ENCODE measurements at regions not wholly inside any gene's neighbourhood (a gene's known extent, or its start where the extent isn't known, plus 50 kb on each side); places are given as distances from the start of the nearest gene placed in this dataset.
A peak's percentile ranks its signal among the peaks of the same experiment; 100 is the strongest.

- Mint-ChIP-seq H3K27me3 (ENCODE audit: low read depth, unreplicated experiment) (no peaks in the 10 kb centered on the region), H3K36me3 (ENCODE audit: low read depth, unreplicated experiment) (no peaks in the 10 kb centered on the region), H3K27ac (ENCODE audit: unreplicated experiment) (no peak overlapping the region), H3K9me3 (ENCODE audit: unreplicated experiment) (no peaks in the 10 kb centered on the region), H3K4me1 (ENCODE audit: low read depth, unreplicated experiment) (no peaks in the 10 kb centered on the region), H3K4me3 (ENCODE audit: unreplicated experiment) (no peak overlapping the region)
- DNase-seq (ENCODE audit: low read depth) (no peak), FAIRE-seq (peak; percentile 69)
- Histone ChIP-seq H4K20me1 (ENCODE audit: insufficient read depth, low read length) (no peaks in the 10 kb centered on the region), H3K27ac (ENCODE audit: low read depth, low read length) (no peak overlapping the region), H3K4me2 (ENCODE audit: low read length) (no peak overlapping the region), H3K4me3 (ENCODE audit: insufficient read depth, low read depth, low read length) (no peak overlapping the region), H3K9me3 (ENCODE audit: insufficient read depth, low read depth, low read length) (no peaks in the 10 kb centered on the region), H3K9ac (ENCODE audit: low read length) (no peak overlapping the region), H3K36me3 (ENCODE audit: insufficient read depth, low read length) (no peaks in the 10 kb centered on the region), H3K27me3 (ENCODE audit: insufficient read depth, low read length) (no peaks in the 10 kb centered on the region), H2AFZ (ENCODE audit: low read depth, low read length) (no peak overlapping the region), H3K79me2 (ENCODE audit: insufficient read depth, low read length) (no peaks in the 10 kb centered on the region), H3K4me1 (ENCODE audit: insufficient read depth, low read length) (no peaks in the 10 kb centered on the region)
- TF ChIP-seq CTCF (IDR thresholded peaks at IDR 0.05; ENCODE audit: insufficient read depth, low read depth, low read length), result no peak
- TF ChIP-seq EZH2 (IDR thresholded peaks at IDR 0.05; ENCODE audit: insufficient read depth, low read length), result no peak
Measured at GRCh38 chr7:94206295-94206694, 188.4 kb upstream of the COL1A2 start.

- Histone ChIP-seq H3K9ac (ENCODE audit: low read length) (no peak overlapping the region), H4K20me1 (ENCODE audit: insufficient read depth, low read length) (no peaks in the 10 kb centered on the region), H3K27me3 (ENCODE audit: insufficient read depth, low read length) (no peaks in the 10 kb centered on the region), H3K36me3 (ENCODE audit: insufficient read depth, low read length) (no peaks in the 10 kb centered on the region), H3K27ac (ENCODE audit: low read depth, low read length) (no peak overlapping the region), H3K9me3 (ENCODE audit: insufficient read depth, low read depth, low read length) (no peaks in the 10 kb centered on the region), H3K4me2 (ENCODE audit: low read length) (no peak overlapping the region), H3K79me2 (ENCODE audit: insufficient read depth, low read length) (no peaks in the 10 kb centered on the region), H3K4me1 (ENCODE audit: insufficient read depth, low read length) (no peaks in the 10 kb centered on the region), H2AFZ (ENCODE audit: low read depth, low read length) (no peak overlapping the region), H3K4me3 (ENCODE audit: insufficient read depth, low read depth, low read length) (no peak overlapping the region)
- no peaks in the 10 kb centered on the region for H3K36me3 Mint-ChIP-seq (ENCODE audit: low read depth, unreplicated experiment)
- H3K4me3 Mint-ChIP-seq (ENCODE audit: unreplicated experiment), result no peak overlapping the region
- FAIRE-seq (no peak), DNase-seq (ENCODE audit: low read depth) (no peak)
- H3K27me3 Mint-ChIP-seq (ENCODE audit: low read depth, unreplicated experiment), result no peaks in the 10 kb centered on the region
- no peaks in the 10 kb centered on the region for H3K4me1 Mint-ChIP-seq (ENCODE audit: low read depth, unreplicated experiment)
- no peak overlapping the region for H3K27ac Mint-ChIP-seq (ENCODE audit: unreplicated experiment)
- TF ChIP-seq CTCF (IDR thresholded peaks at IDR 0.05; ENCODE audit: insufficient read depth, low read depth, low read length) (no peak), EZH2 (IDR thresholded peaks at IDR 0.05; ENCODE audit: insufficient read depth, low read length) (no peak)
- no peaks in the 10 kb centered on the region for H3K9me3 Mint-ChIP-seq (ENCODE audit: unreplicated experiment)
Measured at GRCh38 chr7:94212160-94212559, 182.5 kb upstream of the COL1A2 start.

- no peak for FAIRE-seq
Measured at GRCh38 chr7:94216944-94217461, 177.7 kb upstream of the COL1A2 start.

More at GRCh38 chr7:94216944-94217461, 177.7 kb upstream of the COL1A2 start:
- Mint-ChIP-seq H3K27ac (ENCODE audit: unreplicated experiment) (no peak overlapping the region), H3K4me3 (ENCODE audit: unreplicated experiment) (no peak overlapping the region), H3K4me1 (ENCODE audit: low read depth, unreplicated experiment) (no peaks in the 10 kb centered on the region), H3K9me3 (ENCODE audit: unreplicated experiment) (peaks cover 2% of the 10 kb centered on the region), H3K36me3 (ENCODE audit: low read depth, unreplicated experiment) (no peaks in the 10 kb centered on the region), H3K27me3 (ENCODE audit: low read depth, unreplicated experiment) (no peaks in the 10 kb centered on the region)
- TF ChIP-seq CTCF (IDR thresholded peaks at IDR 0.05; ENCODE audit: insufficient read depth, low read depth, low read length) (no peak), EZH2 (IDR thresholded peaks at IDR 0.05; ENCODE audit: insufficient read depth, low read length) (no peak)
- Histone ChIP-seq H3K79me2 (ENCODE audit: insufficient read depth, low read length) (no peaks in the 10 kb centered on the region), H3K36me3 (ENCODE audit: insufficient read depth, low read length) (no peaks in the 10 kb centered on the region), H3K4me3 (ENCODE audit: insufficient read depth, low read depth, low read length) (no peak overlapping the region), H3K4me1 (ENCODE audit: insufficient read depth, low read length) (no peaks in the 10 kb centered on the region), H3K9ac (ENCODE audit: low read length) (no peak overlapping the region), H3K4me2 (ENCODE audit: low read length) (no peak overlapping the region), H3K27ac (ENCODE audit: low read depth, low read length) (no peak overlapping the region), H3K9me3 (ENCODE audit: insufficient read depth, low read depth, low read length) (no peaks in the 10 kb centered on the region), H3K27me3 (ENCODE audit: insufficient read depth, low read length) (no peaks in the 10 kb centered on the region), H2AFZ (ENCODE audit: low read depth, low read length) (no peak overlapping the region), H4K20me1 (ENCODE audit: insufficient read depth, low read length) (no peaks in the 10 kb centered on the region)
- DNase-seq (ENCODE audit: low read depth), result peak; percentile 33

Data from astrocyte (in vitro differentiated cells and primary cell).